Choroid plexus epithelial cell (primary cell): ENCODE measurements at regions not wholly inside any gene's neighbourhood (a gene's known extent, or its start where the extent isn't known, plus 50 kb on each side); places are given as distances from the start of the nearest gene placed in this dataset.

Experiments used
- DNase-seq: peaks from one replicate; pipeline ENCODE4 v3.0.0-alpha.2; 2010; ENCODE audit warnings: low read depth
- H3K4me3 ChIP-seq: 2 replicates; pipeline ENCODE4 v1.5.1; 2011; ENCODE audit warnings: low read depth, mild to moderate bottlenecking, control low read depth, low read length, moderate library complexity
- CTCF ChIP-seq: conservative IDR thresholded peaks from 2 replicates; pipeline ENCODE4 v1.5.1; 2011; ENCODE audit warnings: low read depth, mild to moderate bottlenecking, control low read depth, inconsistent platforms, low read length, moderate library complexity

GRCh38 chr13:64074971-64075474 lies 2659.4 kb upstream of the PCDH20 start:
- no peak overlapping the region for H3K4me3 ChIP-seq
- no peak for DNase-seq
- no peak for TF ChIP-seq CTCF

- no peak overlapping the region for H3K4me3 ChIP-seq
- no peak for TF ChIP-seq CTCF
- no peak for DNase-seq
These were observed 2657.6 kb upstream of the PCDH20 start for GRCh38 chr13:64073203-64073602.

- no peak overlapping the region for H3K4me3 ChIP-seq
- no peak for DNase-seq
- TF ChIP-seq CTCF = no peak
These were observed 2655.7 kb upstream of the PCDH20 start for GRCh38 chr13:64071352-64071751.

- DNase-seq = no peak
- H3K4me3 ChIP-seq = no peak overlapping the region
- TF ChIP-seq CTCF = no peak
These were observed 2654.2 kb upstream of the PCDH20 start for GRCh38 chr13:64069892-64070291.

- H3K4me3 ChIP-seq = no peak overlapping the region
- no peak for DNase-seq
- TF ChIP-seq CTCF = no peak
These were observed 2651.1 kb upstream of the PCDH20 start for GRCh38 chr13:64066711-64067110.

GRCh38 chr13:64061649-64062048 lies 2646.0 kb upstream of the PCDH20 start:
- DNase-seq = no peak
- TF ChIP-seq CTCF = no peak
- no peak overlapping the region for H3K4me3 ChIP-seq

- DNase-seq = no peak
- TF ChIP-seq CTCF = no peak
These were observed 2641.8 kb upstream of the PCDH20 start for GRCh38 chr13:64057372-64058020.

More at GRCh38 chr13:64057372-64058020, 2641.8 kb upstream of the PCDH20 start:
- no peak overlapping the region for H3K4me3 ChIP-seq
